Mucosa of gallbladder (tissue), 1 donor: ENCODE measurements at regions not wholly inside any gene's neighbourhood (a gene's known extent, or its start where the extent isn't known, plus 50 kb on each side); places are given as distances from the start of the nearest gene placed in this dataset.

Experiments used
- DNase-seq: peaks from one replicate; pipeline ENCODE4 v3.0.0-alpha.2; 2020; ENCODE audit warnings: low spot score
- donor health status: DM: no; HTN: no; CAD: no.

GRCh38 chr2:147468963-147469362 is 375.9 kb upstream of the ACVR2A start:
- no peak for DNase-seq

- no peak for DNase-seq
Measured at GRCh38 chr2:147468349-147468748, 376.5 kb upstream of the ACVR2A start.

- DNase-seq = no peak
Measured at GRCh38 chr2:147467441-147467840, 377.4 kb upstream of the ACVR2A start.

GRCh38 chr2:147464737-147465357 is 380.0 kb upstream of the ACVR2A start:
- DNase-seq = no peak

GRCh38 chr2:147463881-147464520 is 380.8 kb upstream of the ACVR2A start:
- DNase-seq = peak; percentile 25

- no peak for DNase-seq
Measured at GRCh38 chr2:147460155-147460554, 384.7 kb upstream of the ACVR2A start.

- DNase-seq = no peak
Measured at GRCh38 chr2:147456779-147457178, 388.1 kb upstream of the ACVR2A start.

- DNase-seq = no peak
Measured at GRCh38 chr2:147451902-147452515, 392.8 kb upstream of the ACVR2A start.

- DNase-seq = no peak
Measured at GRCh38 chr2:147450661-147451510, 393.9 kb upstream of the ACVR2A start.

- DNase-seq = no peak
Measured at GRCh38 chr2:147449323-147449991, 395.4 kb upstream of the ACVR2A start.

GRCh38 chr2:147442816-147443215 is 402.0 kb upstream of the ACVR2A start:
- DNase-seq = no peak

- DNase-seq = no peak
Measured at GRCh38 chr2:147441182-147441581, 403.6 kb upstream of the ACVR2A start.

GRCh38 chr2:147440734-147441133 is 404.1 kb upstream of the ACVR2A start:
- no peak for DNase-seq

GRCh38 chr2:147439986-147440385 is 404.8 kb upstream of the ACVR2A start:
- no peak for DNase-seq

GRCh38 chr2:147438882-147439281 is 405.9 kb upstream of the ACVR2A start:
- no peak for DNase-seq

GRCh38 chr2:147433822-147434221 is 411.0 kb upstream of the ACVR2A start:
- peak; percentile 79 for DNase-seq

- peak; percentile 90 for DNase-seq
Measured at GRCh38 chr2:147430408-147430807, 414.4 kb upstream of the ACVR2A start.

- DNase-seq = no peak
Measured at GRCh38 chr2:147428120-147428747, 416.6 kb upstream of the ACVR2A start.

GRCh38 chr2:147425437-147426029 is 419.3 kb upstream of the ACVR2A start:
- peak; percentile 31 for DNase-seq

GRCh38 chr2:147424766-147425165 is 420.1 kb upstream of the ACVR2A start:
- DNase-seq = no peak
